ENCODE measurements at regions not wholly inside any gene's neighbourhood (a gene's known extent, or its start where the extent isn't known, plus 50 kb on each side); places are given as distances from the start of the nearest gene placed in this dataset.

GRCh38 chr21:29443411-29444010 is 144.8 kb downstream of the BACH1 start:
- no peak for DNase-seq

DNA sequence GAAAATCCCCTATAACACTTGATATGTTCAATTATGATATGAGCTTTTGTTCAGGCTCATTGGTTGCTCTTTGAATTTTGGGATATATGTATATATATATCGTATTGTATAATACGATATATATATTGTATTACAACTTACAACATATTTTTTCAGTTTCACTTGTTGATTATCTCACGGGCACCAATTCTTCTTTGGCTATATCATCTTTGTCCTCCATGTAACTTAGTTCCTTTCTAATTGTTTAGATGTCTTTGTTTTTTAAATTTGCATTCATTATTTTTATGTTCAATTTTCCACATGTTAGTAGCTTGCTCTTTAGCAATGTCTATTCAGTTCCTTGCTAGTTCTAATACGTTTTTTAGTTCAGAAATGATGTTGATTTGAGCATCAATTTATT is 150.0 kb downstream of the BACH1 start:
- DNase-seq: no peak

DNA sequence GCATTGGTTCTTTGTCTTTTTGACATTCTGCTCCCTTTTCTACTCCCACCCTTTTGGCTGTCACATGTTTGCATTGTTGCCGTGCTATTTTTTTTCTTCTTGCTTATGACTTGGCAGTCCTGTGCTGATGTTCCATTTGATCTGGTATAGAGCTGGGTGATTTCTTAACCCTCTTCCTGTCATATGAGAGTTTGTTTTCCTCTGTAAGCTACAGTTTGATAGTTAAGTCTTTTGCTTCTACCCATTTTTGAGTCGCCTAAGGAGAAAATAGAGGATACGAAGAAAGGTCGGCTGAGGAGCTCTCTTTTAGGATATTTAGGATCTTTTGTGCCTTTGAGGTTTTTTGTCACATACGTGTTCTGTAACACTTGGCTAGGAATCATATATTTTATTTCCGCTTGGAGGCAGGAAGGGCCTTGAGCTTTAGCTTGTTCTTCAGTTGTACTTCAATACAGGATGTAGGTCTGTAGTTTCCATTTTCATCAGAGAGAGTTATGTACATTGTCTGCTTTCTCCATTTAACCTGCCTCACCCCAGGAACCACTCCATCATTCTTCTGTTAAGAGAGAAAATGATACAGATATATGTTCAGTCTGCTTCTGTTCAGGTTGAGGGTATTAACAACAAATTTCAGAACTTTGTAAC is 150.7 kb downstream of the BACH1 start:
- no peak for DNase-seq

DNA sequence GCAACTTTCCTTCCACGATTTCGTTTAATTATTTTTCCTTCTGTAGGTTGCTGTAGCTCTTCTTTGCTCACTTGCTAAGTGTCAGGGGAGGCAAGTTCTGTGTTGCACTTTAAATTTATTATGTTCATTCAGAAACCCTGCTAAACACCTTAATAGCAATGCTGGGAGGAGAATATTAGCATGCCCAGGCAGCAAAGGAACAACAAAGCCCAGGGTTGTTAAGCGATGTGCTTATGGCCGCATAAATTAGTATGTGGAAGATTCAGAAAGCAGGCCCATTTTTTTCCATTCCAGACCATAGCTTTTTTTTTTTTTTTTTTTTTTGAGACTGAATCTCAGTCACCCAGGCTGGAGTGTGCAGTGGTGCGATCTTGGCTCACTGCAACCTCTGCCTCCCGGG is 151.3 kb downstream of the BACH1 start:
- DNase-seq: no peak

DNA sequence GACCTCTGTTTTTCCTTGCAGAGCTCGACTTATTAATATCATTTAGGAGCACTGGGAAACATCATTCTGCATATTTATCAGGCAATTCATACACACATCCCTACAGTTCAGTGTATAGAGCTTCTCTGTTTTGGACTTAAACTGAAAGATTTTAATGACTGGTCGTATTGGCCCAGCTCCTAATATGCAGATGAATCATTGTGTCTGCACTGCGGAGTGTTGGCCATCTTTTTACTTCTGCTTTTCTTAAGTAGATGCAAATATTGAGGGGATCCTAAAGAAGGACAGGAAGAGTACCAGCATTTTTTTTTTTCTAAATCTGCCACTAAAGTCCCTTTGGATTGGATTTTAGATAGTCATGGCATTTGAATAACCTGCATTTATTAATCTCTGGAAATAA is 154.8 kb downstream of the BACH1 start:
- DNase-seq: no peak

GRCh38 chr21:29454179-29454578 is 155.5 kb downstream of the BACH1 start:
- no peak for DNase-seq

- DNase-seq: no peak
Measured at GRCh38 chr21:29462479-29462878, 163.8 kb downstream of the BACH1 start.

GRCh38 chr21:29465546-29465945 is 166.8 kb downstream of the BACH1 start:
- no peak for DNase-seq

DNA sequence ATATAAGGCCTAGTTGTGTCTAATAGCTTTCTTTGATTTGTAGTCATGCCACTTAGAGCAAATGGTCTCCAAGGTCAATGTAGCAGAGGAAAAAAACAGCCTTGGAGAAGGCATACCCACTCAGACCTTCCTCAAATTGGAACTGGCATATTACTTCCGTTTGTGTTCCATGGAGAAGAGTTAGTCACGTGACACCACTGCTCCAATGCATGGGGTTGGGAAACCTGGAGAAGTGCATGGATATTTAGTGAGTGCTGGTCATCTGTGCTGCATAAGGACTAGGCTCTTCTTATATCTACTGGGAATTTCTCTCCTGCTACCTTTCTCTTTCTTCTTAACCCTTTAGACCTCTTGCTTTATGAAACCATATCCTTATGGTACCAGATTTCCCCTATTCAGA is 167.8 kb downstream of the BACH1 start:
- no peak for DNase-seq

DNA sequence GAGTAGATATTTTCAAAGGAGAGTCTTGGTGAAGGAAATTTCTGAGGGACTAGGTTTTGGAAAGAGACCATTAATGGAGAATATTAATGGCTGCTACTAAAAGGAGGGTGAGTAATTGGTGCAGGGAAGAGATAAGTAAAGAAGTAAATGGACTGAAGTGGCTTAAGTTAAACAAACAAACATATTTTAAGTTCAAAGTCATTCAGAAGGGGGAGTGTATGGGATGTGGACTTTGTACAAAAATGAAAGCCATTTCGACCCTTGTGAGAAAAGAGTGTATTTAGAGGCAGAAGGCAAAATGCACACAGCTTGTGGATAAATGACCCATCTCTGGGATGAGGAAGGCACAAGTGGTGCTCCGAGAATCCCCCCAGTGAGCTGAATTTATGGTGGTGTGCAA is 171.7 kb downstream of the BACH1 start:
- no peak for DNase-seq

- no peak for DNase-seq
Measured at GRCh38 chr21:29473808-29474207, 175.1 kb downstream of the BACH1 start.

DNA sequence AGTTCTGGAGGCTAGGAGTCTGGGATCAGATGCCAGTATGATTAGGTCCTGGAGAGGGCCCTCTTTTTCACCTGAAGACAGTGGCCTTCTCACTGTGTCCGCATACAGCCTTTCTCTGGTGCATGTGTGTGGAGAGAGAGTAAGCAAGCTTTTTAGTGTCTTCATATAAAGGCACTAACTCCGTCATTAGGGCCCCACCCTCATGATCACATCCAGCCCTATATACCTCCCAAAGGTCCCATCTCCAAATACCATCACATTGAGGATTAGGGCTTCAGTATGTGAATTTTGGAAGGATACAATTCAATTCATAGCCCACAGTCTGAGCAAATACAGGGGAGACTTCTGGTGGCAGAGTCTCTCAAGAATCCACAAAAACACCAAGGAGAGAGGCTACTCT is 176.6 kb downstream of the BACH1 start:
- DNase-seq: no peak

GRCh38 chr21:29477347-29477746 is 178.6 kb downstream of the BACH1 start:
- DNase-seq: no peak

GRCh38 chr21:29477941-29478340 is 179.2 kb downstream of the BACH1 start:
- no peak for DNase-seq

DNA sequence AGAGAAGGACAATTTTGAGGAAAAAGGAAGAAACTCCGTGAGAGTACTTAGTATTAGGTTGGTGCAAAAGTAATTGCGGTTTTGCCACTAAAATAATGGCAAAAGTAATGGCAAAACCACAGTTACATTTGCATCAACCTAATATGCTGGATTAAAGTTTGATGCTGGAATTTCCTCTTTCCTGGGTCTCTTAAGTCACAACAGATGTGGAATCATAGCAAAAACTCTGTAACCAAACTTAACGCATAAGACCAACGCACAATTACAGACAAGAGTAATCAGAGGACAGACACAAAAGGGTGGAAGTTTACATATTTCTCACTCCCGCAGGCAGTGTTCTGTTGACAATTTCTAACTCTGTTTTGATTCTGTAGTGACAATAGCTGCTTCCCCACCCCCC is 182.4 kb downstream of the BACH1 start:
- DNase-seq: no peak

- no peak for DNase-seq
Measured at GRCh38 chr21:29481641-29482040, 182.9 kb downstream of the BACH1 start.

DNA sequence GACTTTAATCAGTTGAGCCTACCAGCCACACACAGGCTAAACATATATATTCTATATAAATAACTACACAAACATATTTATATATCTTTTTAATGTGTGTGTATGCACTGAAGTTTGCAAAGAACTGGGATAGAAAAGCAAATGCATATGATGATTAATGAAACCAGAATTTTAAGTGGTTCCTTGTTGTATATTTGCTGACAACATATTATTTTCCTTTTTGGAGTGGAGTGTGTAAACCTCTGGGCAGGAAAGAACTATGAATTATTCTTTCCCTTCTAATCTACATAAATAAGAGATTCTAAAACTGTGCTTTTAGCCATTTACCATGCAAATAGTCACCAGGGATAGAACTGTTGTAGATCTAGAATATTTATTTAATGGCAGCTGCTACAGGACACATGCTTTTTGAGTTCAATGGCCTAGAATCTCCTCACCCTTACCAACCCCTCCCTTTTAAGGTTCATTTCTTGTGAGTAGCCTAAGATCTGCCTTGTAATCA is 187.6 kb downstream of the BACH1 start:
- DNase-seq: no peak

All from activated T-cell treated with anti-CD3 and anti-CD28 coated beads, Interleukin-2, amount 50 U/mL, for 1 hour (primary cell).